K562 (cell line): ENCODE measurements at regions not wholly inside any gene's neighbourhood (a gene's known extent, or its start where the extent isn't known, plus 50 kb on each side); places are given as distances from the start of the nearest gene placed in this dataset.

Experiments
- ARID2 ChIP-seq: fragments of 450-650 bp; IDR thresholded peaks from 2 replicates; pipeline ENCODE4 v1.6.1; 2017; ENCODE audit warnings: antibody characterized with exemption, mild to moderate bottlenecking
- CEBPB ChIP-seq: fragments of 450-650 bp; IDR thresholded peaks from 2 replicates; pipeline ENCODE4 v1.6.1; 2016; ENCODE audit warnings: missing genetic modification characterization, missing compliant biosample characterization
- FOXK2 ChIP-seq, 2 experiments: fragments of 450-650 bp; IDR thresholded peaks in 1 of 2; conservative IDR thresholded peaks in 1 of 2; 2 replicates each; pipeline ENCODE4 v1.6.1; 2016; ENCODE audit warnings: low read depth in 2 of 2, mild to moderate bottlenecking in 1 of 2
- MYBL2 ChIP-seq, 2 experiments: fragments of 450-650 bp in 1 of 2; sonication (generic) in 1 of 2; formaldehyde crosslinking in 1 of 2; IDR thresholded peaks; 2 replicates each; pipeline versions ENCODE4 v1.6.1 to v1.8.1; 2017 to 2022; ENCODE audit warnings: borderline replicate concordance in 1 of 2, inconsistent platforms in 1 of 2, low read depth in 1 of 2, mild to moderate bottlenecking in 1 of 2, missing genetic modification reagents in 1 of 2, moderate library complexity in 1 of 2
- NFE2L1 ChIP-seq: fragments of 450-650 bp; IDR thresholded peaks from 2 replicates; pipeline ENCODE4 v1.6.1; 2016; ENCODE audit warnings: missing genetic modification characterization, low read depth, mild to moderate bottlenecking, missing compliant biosample characterization, moderate library complexity, borderline replicate concordance
- NRF1 ChIP-seq, 2 experiments: fragments of 450-650 bp; IDR thresholded peaks in 1 of 2; conservative IDR thresholded peaks in 1 of 2; 2 replicates each; pipeline ENCODE4 v1.6.1; 2014; ENCODE audit warnings: mild to moderate bottlenecking in 2 of 2
- PHB ChIP-seq: fragments of 250-450 bp; sonication (Bioruptor Pico); IDR thresholded peaks from 2 replicates; pipeline ENCODE4 v1.5.0; 2021
- POU5F1 ChIP-seq: fragments of 150-350 bp; IDR thresholded peaks from 2 replicates; pipeline ENCODE4 v1.6.1; 2014; ENCODE audit warnings: borderline replicate concordance, low read length, low read depth, mild to moderate bottlenecking; ENCODE audit not compliant: partially characterized antibody
- RAD21 ChIP-seq, 2 experiments: fragments of 250-450 bp in 1 of 2; fragments of 450-650 bp in 1 of 2; sonication (Bioruptor Pico) in 1 of 2; formaldehyde crosslinking in 1 of 2; IDR thresholded peaks in 1 of 2; conservative IDR thresholded peaks in 1 of 2; 2 replicates each; pipeline versions ENCODE4 v1.4.0 to v1.8.0; 2020 to 2022; ENCODE audit warnings: mild to moderate bottlenecking in 2 of 2, moderate library complexity in 1 of 2
- RB1 ChIP-seq: fragments of 450-650 bp; IDR thresholded peaks from 2 replicates; pipeline ENCODE4 v1.6.1; 2017; ENCODE audit warnings: low read depth, mild to moderate bottlenecking
- RCOR1 ChIP-seq, 2 experiments: IDR thresholded peaks; 2 replicates each; pipeline ENCODE4 v1.6.1; 2012; ENCODE audit warnings: low read depth in 2 of 2, low read length in 2 of 2, borderline replicate concordance in 1 of 2, improper control_type of control experiment in 1 of 2
- STAG1 ChIP-seq: sonication (generic); formaldehyde crosslinking; IDR thresholded peaks from 2 replicates; pipeline ENCODE4 v1.5.0; 2020; ENCODE audit warnings: missing genetic modification reagents, borderline replicate concordance
- ZBTB7A ChIP-seq: IDR thresholded peaks from 2 replicates; pipeline ENCODE4 v1.6.1; 2011; ENCODE audit warnings: low read depth, mild to moderate bottlenecking, low read length, moderate library complexity, borderline replicate concordance; ENCODE audit not compliant: control insufficient read depth
- ZNF583 ChIP-seq: fragments of 250-450 bp; sonication (Bioruptor Pico); IDR thresholded peaks from 2 replicates; pipeline ENCODE4 v1.4.0; 2020
- TF ChIP-seq, protein P1 (sequence below): fragments of 450-650 bp; formaldehyde crosslinking; IDR thresholded peaks from 2 replicates; pipeline ENCODE4 v1.4.0; 2020; ENCODE audit warnings: mild to moderate bottlenecking, moderate library complexity
- TF ChIP-seq, protein P2 (sequence below), 2 experiments: fragments of 450-650 bp in 1 of 2; sonication (generic) in 1 of 2; formaldehyde crosslinking in 1 of 2; IDR thresholded peaks in 1 of 2; conservative IDR thresholded peaks in 1 of 2; 2 replicates each; pipeline versions ENCODE4 v1.6.1 to v1.8.1; 2016 to 2023; ENCODE audit warnings: mild to moderate bottlenecking in 2 of 2, moderate library complexity in 2 of 2, inconsistent platforms in 1 of 2, missing genetic modification reagents in 1 of 2
- TF ChIP-seq, protein P3 (sequence below): IDR thresholded peaks from 3 replicates; pipeline ENCODE4 v1.6.1; 2011; ENCODE audit warnings: borderline replicate concordance, mild to moderate bottlenecking, moderate library complexity; ENCODE audit not compliant: insufficient read length; ENCODE audit errors: extremely low read depth
- TF ChIP-seq, protein P4 (sequence below): fragments of 450-650 bp; formaldehyde crosslinking; IDR thresholded peaks from 2 replicates; pipeline ENCODE4 v1.4.0; 2020; ENCODE audit warnings: mild to moderate bottlenecking, moderate library complexity

DNA sequence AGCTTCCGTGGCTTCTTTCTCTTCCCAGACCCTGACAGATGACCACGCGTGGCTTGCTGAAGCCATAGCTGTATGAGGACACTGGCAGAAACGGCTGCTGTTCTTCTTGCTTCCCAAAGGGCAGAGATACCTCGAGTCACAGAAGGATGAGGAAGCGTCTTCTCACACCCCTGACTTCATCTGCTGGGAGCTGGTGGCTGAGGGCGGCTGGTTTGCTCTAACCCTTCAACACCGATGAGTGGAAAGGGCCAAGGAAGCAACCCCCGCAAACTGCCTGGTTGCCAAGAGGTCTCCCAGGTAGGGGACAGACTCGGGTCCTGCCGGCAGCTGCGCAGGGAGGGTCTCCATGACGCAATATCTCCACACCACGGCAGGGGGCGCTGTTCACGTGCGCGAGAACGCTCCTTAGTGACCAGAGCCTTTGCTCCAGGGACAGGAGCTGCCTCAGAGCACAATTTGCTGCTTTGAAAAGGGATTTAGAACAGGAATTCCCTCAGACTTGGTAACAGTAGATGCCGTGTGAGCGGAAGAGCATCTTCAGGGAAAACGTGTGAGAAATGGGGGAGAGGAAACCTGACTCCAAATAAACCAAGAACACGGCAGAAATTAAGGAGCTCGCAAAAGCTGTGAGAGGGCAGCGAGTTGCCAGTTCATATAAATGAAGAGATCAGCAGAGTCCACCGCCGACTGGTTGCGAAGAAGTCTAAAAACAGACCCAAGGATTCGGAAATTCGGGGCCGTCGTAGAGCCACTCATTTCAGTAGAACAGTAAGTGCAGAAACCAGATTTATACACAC, 80.2 kb downstream of the ERMARD start (continued):
- TF ChIP-seq MYBL2 (IDR thresholded peaks at IDR 0.05; ENCODE audit: low read depth) (no peak), MYBL2 (CRISPR knock-in tag; IDR thresholded peaks at IDR 0.05; ENCODE audit: borderline replicate concordance) (no peak), ARID2 (0 out of 2 replicates have a peak, but pooled peaks have one; percentile 23), FOXK2 (conservative IDR thresholded peaks at IDR 0.05 in 1 of 2, IDR thresholded peaks at IDR 0.05 in 1 of 2; ENCODE audit: low read depth in 2 of 2) (no peak), RAD21 (CRISPR knock-in tag; conservative IDR thresholded peaks at IDR 0.05 in 1 of 2, IDR thresholded peaks at IDR 0.05 in 1 of 2) (peak; percentile 85 to 92), ZNF583 (CRISPR knock-in tag) (no peak), PHB (CRISPR knock-in tag) (0 out of 2 replicates have a peak, but pooled peaks have one; percentile 58), NRF1 (conservative IDR thresholded peaks at IDR 0.05 in 1 of 2, IDR thresholded peaks at IDR 0.05 in 1 of 2) (peak; percentile 82 to 85), NFE2L1 (no peak), POU5F1 (no peak), RB1 (no peak), STAG1 (peak; percentile 92; the same call in 1 of the 2 replicates), RCOR1 (IDR thresholded peaks at IDR 0.05; ENCODE audit: borderline replicate concordance in 1 of 2, low read depth in 2 of 2, low read length in 2 of 2) (0 out of 4 replicates have a peak, but pooled peaks of 1 of the 2 experiments have one; percentile 25), CEBPB (tag) (peak; percentile 94), ZBTB7A (peak; percentile 47; the same call in 1 of the 2 replicates)
- TF ChIP-seq, protein P1, sequence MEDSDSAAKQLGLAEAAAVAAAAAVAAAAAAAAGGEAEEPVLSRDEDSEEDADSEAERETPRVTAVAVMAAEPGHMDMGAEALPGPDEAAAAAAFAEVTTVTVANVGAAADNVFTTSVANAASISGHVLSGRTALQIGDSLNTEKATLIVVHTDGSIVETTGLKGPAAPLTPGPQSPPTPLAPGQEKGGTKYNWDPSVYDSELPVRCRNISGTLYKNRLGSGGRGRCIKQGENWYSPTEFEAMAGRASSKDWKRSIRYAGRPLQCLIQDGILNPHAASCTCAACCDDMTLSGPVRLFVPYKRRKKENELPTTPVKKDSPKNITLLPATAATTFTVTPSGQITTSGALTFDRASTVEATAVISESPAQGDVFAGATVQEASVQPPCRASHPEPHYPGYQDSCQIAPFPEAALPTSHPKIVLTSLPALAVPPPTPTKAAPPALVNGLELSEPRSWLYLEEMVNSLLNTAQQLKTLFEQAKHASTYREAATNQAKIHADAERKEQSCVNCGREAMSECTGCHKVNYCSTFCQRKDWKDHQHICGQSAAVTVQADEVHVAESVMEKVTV (CRISPR knock-in tag): peak; percentile 85
- TF ChIP-seq, protein P2, sequence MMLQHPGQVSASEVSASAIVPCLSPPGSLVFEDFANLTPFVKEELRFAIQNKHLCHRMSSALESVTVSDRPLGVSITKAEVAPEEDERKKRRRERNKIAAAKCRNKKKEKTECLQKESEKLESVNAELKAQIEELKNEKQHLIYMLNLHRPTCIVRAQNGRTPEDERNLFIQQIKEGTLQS (IDR thresholded peaks at IDR 0.05): peak; percentile 95
- TF ChIP-seq, protein P2 (CRISPR knock-in tag; conservative IDR thresholded peaks at IDR 0.05): no peak
- TF ChIP-seq, protein P3, sequence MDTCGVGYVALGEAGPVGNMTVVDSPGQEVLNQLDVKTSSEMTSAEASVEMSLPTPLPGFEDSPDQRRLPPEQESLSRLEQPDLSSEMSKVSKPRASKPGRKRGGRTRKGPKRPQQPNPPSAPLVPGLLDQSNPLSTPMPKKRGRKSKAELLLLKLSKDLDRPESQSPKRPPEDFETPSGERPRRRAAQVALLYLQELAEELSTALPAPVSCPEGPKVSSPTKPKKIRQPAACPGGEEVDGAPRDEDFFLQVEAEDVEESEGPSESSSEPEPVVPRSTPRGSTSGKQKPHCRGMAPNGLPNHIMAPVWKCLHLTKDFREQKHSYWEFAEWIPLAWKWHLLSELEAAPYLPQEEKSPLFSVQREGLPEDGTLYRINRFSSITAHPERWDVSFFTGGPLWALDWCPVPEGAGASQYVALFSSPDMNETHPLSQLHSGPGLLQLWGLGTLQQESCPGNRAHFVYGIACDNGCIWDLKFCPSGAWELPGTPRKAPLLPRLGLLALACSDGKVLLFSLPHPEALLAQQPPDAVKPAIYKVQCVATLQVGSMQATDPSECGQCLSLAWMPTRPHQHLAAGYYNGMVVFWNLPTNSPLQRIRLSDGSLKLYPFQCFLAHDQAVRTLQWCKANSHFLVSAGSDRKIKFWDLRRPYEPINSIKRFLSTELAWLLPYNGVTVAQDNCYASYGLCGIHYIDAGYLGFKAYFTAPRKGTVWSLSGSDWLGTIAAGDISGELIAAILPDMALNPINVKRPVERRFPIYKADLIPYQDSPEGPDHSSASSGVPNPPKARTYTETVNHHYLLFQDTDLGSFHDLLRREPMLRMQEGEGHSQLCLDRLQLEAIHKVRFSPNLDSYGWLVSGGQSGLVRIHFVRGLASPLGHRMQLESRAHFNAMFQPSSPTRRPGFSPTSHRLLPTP: no peak
- TF ChIP-seq, protein P4, sequence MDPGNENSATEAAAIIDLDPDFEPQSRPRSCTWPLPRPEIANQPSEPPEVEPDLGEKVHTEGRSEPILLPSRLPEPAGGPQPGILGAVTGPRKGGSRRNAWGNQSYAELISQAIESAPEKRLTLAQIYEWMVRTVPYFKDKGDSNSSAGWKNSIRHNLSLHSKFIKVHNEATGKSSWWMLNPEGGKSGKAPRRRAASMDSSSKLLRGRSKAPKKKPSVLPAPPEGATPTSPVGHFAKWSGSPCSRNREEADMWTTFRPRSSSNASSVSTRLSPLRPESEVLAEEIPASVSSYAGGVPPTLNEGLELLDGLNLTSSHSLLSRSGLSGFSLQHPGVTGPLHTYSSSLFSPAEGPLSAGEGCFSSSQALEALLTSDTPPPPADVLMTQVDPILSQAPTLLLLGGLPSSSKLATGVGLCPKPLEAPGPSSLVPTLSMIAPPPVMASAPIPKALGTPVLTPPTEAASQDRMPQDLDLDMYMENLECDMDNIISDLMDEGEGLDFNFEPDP (CRISPR knock-in tag): no peak
